ENCODE measurements at regions not wholly inside any gene's neighbourhood (a gene's known extent, or its start where the extent isn't known, plus 50 kb on each side); places are given as distances from the start of the nearest gene placed in this dataset.

- no peak for DNase-seq
These were observed 97.3 kb upstream of the SFMBT2 start for GRCh38 chr10:7507887-7508726.

GRCh38 chr10:7506571-7506970 is 95.7 kb upstream of the SFMBT2 start:
- DNase-seq, result no peak

- no peak for DNase-seq
These were observed 94.4 kb upstream of the SFMBT2 start for GRCh38 chr10:7505196-7505595.

GRCh38 chr10:7503190-7503589 is 92.4 kb upstream of the SFMBT2 start:
- no peak for DNase-seq

- no peak for DNase-seq
These were observed 90.3 kb upstream of the SFMBT2 start for GRCh38 chr10:7501157-7501556.

- DNase-seq, result no peak
These were observed 87.3 kb upstream of the SFMBT2 start for GRCh38 chr10:7498111-7498510.

- no peak for DNase-seq
These were observed 83.2 kb upstream of the SFMBT2 start for GRCh38 chr10:7493996-7494395.

- no peak for DNase-seq
These were observed 81.8 kb upstream of the SFMBT2 start for GRCh38 chr10:7492660-7493046.

GRCh38 chr10:7491949-7492659 is 81.3 kb upstream of the SFMBT2 start:
- DNase-seq, result no peak

- DNase-seq, result no peak
These were observed 80.4 kb upstream of the SFMBT2 start for GRCh38 chr10:7491230-7491629.

GRCh38 chr10:7488418-7488829 is 77.6 kb upstream of the SFMBT2 start:
- DNase-seq, result no peak

GRCh38 chr10:7487528-7487927 is 76.7 kb upstream of the SFMBT2 start:
- no peak for DNase-seq

GRCh38 chr10:7486528-7486927 is 75.7 kb upstream of the SFMBT2 start:
- no peak for DNase-seq

GRCh38 chr10:7485799-7486198 is 75.0 kb upstream of the SFMBT2 start:
- DNase-seq, result no peak

- DNase-seq, result no peak
These were observed 74.4 kb upstream of the SFMBT2 start for GRCh38 chr10:7485244-7485556.

- peak; percentile 23 for DNase-seq
These were observed 73.8 kb upstream of the SFMBT2 start for GRCh38 chr10:7484456-7485243.

- DNase-seq, result no peak
These were observed 73.0 kb upstream of the SFMBT2 start for GRCh38 chr10:7483848-7484247.

- DNase-seq, result no peak
These were observed 72.2 kb upstream of the SFMBT2 start for GRCh38 chr10:7482992-7483391.

- DNase-seq, result no peak
These were observed 70.5 kb upstream of the SFMBT2 start for GRCh38 chr10:7481368-7481765.

GRCh38 chr10:7480742-7481367 is 70.0 kb upstream of the SFMBT2 start:
- no peak for DNase-seq

- DNase-seq, result no peak
These were observed 69.2 kb upstream of the SFMBT2 start for GRCh38 chr10:7479861-7480598.

- DNase-seq, result no peak
These were observed 68.1 kb upstream of the SFMBT2 start for GRCh38 chr10:7478727-7479457.
